ENCODE measurements at regions not wholly inside any gene's neighbourhood (a gene's known extent, or its start where the extent isn't known, plus 50 kb on each side); places are given as distances from the start of the nearest gene placed in this dataset.
"Not testable (repeated sequence)": the region's sequence is repeated elsewhere in the genome, so short reads cannot be mapped to it uniquely, and the experiment has no call there.

- not testable (repeated sequence) for ATAC-seq; DNase-seq (ENCODE audit: low spot score)
Observed at GRCh38 chr9:41646246-41646645, 457.1 kb upstream of the ZNG1F start.

- DNase-seq (ENCODE audit: low spot score); ATAC-seq: not testable (repeated sequence)
Observed at GRCh38 chr9:41643571-41644279, 454.6 kb upstream of the ZNG1F start.

GRCh38 chr9:41633726-41634125 is 444.6 kb upstream of the ZNG1F start:
- ATAC-seq; DNase-seq (ENCODE audit: low spot score): not testable (repeated sequence)

GRCh38 chr9:41623666-41624065 is 434.5 kb upstream of the ZNG1F start:
- DNase-seq (ENCODE audit: low spot score); ATAC-seq: not testable (repeated sequence)

GRCh38 chr9:41619254-41619653 is 430.1 kb upstream of the ZNG1F start:
- not testable (repeated sequence) for ATAC-seq

GRCh38 chr9:41606961-41607547 is 417.9 kb upstream of the ZNG1F start:
- not testable (repeated sequence) for ATAC-seq; DNase-seq (ENCODE audit: low spot score)

More at GRCh38 chr9:41619254-41619653, 430.1 kb upstream of the ZNG1F start:
- DNase-seq (ENCODE audit: low spot score) = not testable (repeated sequence)

- DNase-seq (ENCODE audit: low spot score) = not testable (repeated sequence)
Observed at GRCh38 chr9:41565572-41565971, 376.5 kb upstream of the ZNG1F start.

More at GRCh38 chr9:41565572-41565971, 376.5 kb upstream of the ZNG1F start:
- ATAC-seq = not testable (repeated sequence)
